Choroid plexus epithelial cell (primary cell): ENCODE measurements at regions not wholly inside any gene's neighbourhood (a gene's known extent, or its start where the extent isn't known, plus 50 kb on each side); places are given as distances from the start of the nearest gene placed in this dataset.

ENCODE experiments used
- DNase-seq: peaks from one replicate; pipeline ENCODE4 v3.0.0-alpha.2; 2010; ENCODE audit warnings: low read depth
- H3K4me3 ChIP-seq: 2 replicates; pipeline ENCODE4 v1.5.1; 2011; ENCODE audit warnings: low read depth, mild to moderate bottlenecking, control low read depth, low read length, moderate library complexity
- TF ChIP-seq, protein P1 (sequence below): conservative IDR thresholded peaks from 2 replicates; pipeline ENCODE4 v1.5.1; 2011; ENCODE audit warnings: low read depth, mild to moderate bottlenecking, control low read depth, inconsistent platforms, low read length, moderate library complexity

- H3K4me3 ChIP-seq: no peak overlapping the region
- TF ChIP-seq, protein P1, sequence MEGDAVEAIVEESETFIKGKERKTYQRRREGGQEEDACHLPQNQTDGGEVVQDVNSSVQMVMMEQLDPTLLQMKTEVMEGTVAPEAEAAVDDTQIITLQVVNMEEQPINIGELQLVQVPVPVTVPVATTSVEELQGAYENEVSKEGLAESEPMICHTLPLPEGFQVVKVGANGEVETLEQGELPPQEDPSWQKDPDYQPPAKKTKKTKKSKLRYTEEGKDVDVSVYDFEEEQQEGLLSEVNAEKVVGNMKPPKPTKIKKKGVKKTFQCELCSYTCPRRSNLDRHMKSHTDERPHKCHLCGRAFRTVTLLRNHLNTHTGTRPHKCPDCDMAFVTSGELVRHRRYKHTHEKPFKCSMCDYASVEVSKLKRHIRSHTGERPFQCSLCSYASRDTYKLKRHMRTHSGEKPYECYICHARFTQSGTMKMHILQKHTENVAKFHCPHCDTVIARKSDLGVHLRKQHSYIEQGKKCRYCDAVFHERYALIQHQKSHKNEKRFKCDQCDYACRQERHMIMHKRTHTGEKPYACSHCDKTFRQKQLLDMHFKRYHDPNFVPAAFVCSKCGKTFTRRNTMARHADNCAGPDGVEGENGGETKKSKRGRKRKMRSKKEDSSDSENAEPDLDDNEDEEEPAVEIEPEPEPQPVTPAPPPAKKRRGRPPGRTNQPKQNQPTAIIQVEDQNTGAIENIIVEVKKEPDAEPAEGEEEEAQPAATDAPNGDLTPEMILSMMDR: no peak
- DNase-seq: no peak
Measured at GRCh38 chr5:14968796-14969195, 97.2 kb upstream of the ANKH start.

DNA sequence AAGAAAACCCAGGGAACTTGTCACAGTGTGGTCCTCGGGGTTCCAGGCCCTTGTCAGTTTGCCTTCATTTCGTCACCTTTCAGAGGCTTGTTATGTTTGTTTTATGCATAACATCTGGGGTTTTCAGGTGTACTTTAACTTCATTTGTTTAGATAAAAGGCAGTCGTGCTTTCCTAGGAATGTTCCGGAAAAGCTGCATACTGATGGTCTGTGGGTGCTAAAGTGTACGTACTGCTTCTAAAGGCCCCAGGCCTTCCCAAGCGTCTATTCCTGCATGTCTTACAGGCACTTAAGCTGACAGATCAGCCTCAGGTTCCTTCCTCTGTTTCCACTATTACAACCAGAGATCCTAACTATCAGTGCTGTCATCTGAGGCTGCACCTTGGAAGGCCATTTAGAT is 95.6 kb upstream of the ANKH start:
- DNase-seq: no peak
- H3K4me3 ChIP-seq: no peak overlapping the region
- TF ChIP-seq, protein P1: no peak

DNA sequence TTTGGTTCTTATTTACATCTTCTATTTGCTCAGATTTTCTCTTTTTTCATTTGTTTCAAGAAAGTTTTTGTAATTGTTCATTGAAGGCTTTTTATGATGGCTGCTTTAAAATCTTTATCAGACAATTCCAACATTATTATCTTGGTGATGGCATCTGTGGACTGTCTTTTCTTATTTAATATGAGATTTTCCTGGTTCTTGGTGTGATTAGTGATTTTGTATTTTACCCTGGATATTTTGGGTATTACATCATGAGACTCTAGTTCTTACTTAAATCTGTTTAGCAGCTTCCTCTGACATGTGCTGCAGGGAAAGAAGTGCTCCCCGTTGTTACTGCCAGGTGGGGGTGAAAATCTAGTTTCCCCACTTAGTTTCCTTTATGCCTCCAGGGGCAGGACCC is 94.2 kb upstream of the ANKH start:
- no peak for DNase-seq
- no peak overlapping the region for H3K4me3 ChIP-seq
- TF ChIP-seq, protein P1: no peak

DNA sequence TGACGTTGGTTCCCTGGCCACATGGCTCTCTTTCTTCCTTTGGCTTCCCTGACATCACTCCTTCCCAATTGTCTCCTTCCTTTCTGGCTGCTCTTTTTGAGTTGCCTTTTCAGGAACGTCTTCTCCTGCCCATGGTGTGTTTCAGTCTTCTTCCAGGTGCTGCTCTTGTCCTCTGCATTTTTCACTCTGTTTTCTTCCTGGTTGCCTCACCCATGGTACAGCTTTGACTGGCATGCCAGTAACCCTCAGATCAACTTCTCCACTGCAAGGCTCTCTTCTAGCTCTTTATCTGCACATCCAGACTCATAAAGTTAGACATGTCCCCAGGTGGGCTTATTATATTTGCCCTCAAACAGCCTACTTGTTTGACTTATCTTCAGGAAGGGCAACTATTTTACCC is 91.0 kb upstream of the ANKH start:
- no peak for DNase-seq
- TF ChIP-seq, protein P1: no peak
- no peak overlapping the region for H3K4me3 ChIP-seq

- TF ChIP-seq, protein P1: no peak
- no peak for DNase-seq
Measured at GRCh38 chr5:14960120-14960462, 88.5 kb upstream of the ANKH start.

DNA sequence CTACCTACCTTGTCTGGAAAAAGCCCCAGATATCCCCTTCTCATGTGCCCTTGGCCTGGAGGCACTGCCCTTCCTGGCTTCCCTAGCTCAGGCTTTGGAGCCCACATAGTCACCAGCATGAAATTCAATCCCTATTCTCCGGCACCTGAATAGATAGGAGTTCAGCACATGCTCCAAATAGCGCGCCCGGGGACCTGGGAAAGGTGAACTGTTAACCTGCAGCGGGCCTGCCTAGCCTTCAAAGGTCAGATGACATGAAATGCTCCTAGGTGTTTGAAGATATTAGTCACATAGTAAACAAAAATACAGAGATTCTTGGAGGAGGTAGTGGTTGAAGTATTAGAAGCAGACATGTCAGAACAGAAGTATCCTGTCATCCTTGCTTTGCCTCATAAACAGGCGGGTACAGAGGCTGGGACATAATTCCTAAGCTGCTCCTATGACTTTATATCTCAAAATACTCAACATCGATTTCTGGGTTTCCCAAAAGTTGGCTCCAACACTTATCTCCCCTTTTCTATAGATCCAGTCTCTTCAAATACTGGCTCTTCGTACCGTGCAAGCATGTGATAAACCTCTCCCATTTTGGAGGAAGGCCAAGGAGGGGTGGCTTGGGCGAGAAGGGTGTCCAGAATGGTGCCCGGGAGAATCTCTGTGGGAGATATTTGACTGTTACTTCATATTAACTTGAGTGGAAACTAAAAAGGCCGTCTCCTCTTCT is 88.0 kb upstream of the ANKH start:
- DNase-seq: peak; percentile 32
- TF ChIP-seq, protein P1: no peak
- no peak overlapping the region for H3K4me3 ChIP-seq

More at GRCh38 chr5:14960120-14960462, 88.5 kb upstream of the ANKH start:
- H3K4me3 ChIP-seq: no peak overlapping the region

GRCh38 chr5:14958188-14958587 is 86.6 kb upstream of the ANKH start:
- no peak for DNase-seq
- TF ChIP-seq, protein P1: no peak
- H3K4me3 ChIP-seq: no peak overlapping the region
